Cerebellar cortex (tissue), 1 donor: ENCODE measurements at regions not wholly inside any gene's neighbourhood (a gene's known extent, or its start where the extent isn't known, plus 50 kb on each side); places are given as distances from the start of the nearest gene placed in this dataset.
"Not testable (repeated sequence)": the region's sequence is repeated elsewhere in the genome, so short reads cannot be mapped to it uniquely, and the experiment has no call there.

Experiments
- DNase-seq: peaks from one replicate; pipeline ENCODE4 v3.0.0-alpha.2; 2015; ENCODE audit warnings: low spot score

DNA sequence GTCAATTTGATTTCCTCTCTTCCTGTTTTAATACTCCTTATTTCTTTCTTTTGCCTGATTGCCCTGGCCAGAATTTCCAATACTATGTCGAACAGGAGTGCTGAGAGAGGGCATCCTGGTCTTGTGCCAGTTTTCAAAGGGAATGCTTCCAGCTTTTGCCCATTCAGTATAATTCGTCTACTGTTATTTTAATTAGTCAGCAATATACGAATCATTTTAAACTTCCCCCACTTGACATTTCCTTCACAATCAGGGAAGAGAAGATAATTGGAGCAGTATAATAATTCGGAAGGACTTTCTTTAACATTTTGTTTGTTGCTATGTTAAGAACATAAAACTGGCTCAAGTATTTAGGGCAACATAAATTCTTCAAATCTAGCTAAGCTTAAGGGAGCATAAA is 860.3 kb upstream of the SLC35B3 start:
- no peak for DNase-seq

DNA sequence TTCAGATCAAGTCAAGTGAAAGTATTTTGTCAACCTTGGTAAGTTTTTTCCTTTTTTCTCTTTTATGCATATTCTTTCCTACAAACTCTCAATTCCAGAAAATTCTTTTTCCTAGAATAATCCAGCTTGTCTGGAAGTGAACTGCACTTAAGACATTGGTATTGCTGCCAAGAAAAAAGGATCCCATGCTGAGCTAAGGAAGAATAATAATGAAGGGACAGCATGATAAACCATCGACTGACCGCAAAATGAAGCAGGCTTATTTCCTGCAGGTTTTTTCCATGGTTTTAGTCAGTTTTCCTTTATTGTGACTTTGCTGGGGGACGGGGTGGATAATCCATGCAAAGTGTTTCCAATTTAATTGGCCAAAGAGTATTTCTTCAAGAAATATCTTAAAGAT is 857.6 kb upstream of the SLC35B3 start:
- no peak for DNase-seq

DNA sequence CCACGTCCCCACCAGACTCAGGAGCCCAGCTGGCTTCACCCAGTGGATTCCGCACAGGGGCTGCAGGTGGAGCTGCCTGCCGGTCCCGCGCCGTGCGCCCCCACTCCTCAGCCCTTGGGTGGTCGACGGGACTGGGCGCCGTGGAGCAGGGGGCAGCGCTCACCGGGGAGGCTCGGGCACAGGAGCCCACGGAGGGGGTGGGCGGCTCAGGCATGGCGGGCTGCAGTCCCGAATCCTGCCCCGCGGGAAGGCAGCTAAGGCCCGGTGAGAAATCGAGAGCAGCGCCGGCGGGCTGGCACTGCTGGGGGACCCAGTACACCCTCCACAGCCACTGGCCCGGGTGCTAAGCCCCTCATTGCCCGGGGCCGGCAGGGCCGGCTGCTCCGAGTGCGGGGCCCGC is 855.0 kb upstream of the SLC35B3 start:
- DNase-seq: not testable (repeated sequence)

DNA sequence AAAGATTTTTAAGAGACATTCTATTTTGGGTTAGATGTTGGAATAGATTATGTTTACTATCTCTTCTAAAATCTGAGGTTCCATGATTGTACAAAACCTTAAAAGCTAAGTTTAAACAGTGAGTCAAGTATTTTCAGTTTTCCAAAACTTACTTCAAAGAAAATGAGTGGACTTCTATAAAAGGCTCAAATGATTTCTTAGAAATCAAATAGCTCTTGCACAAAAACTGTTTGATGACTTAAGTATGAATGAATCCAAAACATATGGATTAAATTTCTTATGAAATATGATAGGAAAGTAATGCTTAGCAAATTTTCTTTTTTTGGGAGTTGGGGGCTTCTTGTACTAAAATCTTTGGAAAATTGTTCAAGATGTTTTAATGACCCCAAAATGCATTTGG is 837.3 kb upstream of the SLC35B3 start:
- DNase-seq: no peak

GRCh38 chr6:9266741-9267140 is 831.4 kb upstream of the SLC35B3 start:
- DNase-seq: no peak

DNA sequence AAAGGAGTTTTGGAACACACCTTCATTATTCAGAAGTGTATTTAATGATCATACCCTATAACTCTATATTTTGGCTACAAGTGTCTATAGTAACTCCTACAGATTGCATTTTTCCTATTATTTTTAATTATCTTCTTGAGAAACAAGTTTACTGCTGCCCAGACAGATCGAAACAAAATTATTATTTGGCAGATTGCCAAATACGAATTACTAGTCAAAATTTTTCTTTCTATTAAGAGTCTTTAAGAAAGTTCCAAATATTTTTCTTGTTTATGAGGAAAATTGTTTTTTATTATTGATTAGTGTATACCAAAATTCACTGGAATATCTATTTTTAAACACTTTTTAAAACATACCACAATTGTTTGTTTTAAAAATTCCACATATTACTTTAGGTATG is 821.9 kb upstream of the SLC35B3 start:
- DNase-seq: no peak

- DNase-seq: no peak
These were observed 818.9 kb upstream of the SLC35B3 start for GRCh38 chr6:9254251-9254650.

DNA sequence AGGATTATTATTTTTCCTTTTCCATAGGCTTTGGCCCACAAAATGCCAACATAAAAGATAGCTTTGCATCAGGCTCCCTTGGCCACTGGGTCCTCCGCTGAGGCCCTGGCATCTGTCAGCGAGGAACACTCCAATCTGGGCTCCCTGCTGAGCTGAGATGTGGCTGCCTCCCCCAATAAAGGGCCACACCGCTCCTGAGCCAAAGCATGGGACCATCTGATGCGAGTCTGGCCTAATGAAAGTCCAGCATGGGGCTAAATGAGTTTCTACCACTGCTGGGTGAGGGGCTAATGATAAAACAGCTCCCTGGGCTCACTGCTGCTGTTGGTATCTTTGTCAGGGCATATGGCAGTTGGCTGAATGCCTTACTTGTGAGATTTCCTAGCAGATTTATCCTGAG is 817.5 kb upstream of the SLC35B3 start:
- DNase-seq: no peak

DNA sequence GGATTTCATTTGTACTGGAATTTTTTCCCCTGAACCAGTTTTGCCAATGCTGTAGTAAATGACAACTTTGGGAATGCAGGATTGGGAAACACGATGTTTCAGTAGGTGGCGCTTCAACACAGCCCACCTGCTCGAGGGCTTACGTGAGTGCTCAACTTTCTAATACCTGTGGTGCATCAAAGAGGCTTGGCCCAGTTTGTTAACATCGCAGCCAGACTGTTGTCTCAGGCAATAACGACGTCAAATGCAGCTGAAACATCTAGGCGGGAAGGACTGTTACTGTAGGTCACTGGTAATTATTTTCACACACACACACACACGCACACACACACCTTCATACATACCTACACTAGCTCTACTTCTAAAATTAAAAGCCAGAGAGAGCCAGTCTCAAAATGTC is 815.5 kb upstream of the SLC35B3 start:
- peak; percentile 19 for DNase-seq

DNA sequence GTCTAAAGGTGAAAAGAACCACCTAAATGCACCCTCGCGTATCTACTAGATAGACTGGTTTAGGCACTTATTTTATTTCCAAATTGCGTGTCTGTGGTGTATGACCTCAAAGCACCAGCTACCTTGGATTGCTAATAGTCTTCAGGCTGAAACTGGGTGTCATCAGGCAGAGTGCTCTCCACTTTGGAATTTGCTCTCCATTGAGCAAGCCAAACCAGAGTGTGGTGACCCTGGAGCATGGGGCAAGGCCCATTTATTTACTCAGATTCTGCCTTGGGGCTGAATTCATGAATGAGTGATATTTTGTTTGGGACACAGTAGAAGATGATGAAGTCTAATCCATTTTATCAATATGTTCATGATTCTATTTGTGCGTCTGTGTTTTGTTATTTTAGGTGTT is 812.8 kb upstream of the SLC35B3 start:
- DNase-seq: no peak

GRCh38 chr6:9240861-9241260 is 805.5 kb upstream of the SLC35B3 start:
- no peak for DNase-seq

DNA sequence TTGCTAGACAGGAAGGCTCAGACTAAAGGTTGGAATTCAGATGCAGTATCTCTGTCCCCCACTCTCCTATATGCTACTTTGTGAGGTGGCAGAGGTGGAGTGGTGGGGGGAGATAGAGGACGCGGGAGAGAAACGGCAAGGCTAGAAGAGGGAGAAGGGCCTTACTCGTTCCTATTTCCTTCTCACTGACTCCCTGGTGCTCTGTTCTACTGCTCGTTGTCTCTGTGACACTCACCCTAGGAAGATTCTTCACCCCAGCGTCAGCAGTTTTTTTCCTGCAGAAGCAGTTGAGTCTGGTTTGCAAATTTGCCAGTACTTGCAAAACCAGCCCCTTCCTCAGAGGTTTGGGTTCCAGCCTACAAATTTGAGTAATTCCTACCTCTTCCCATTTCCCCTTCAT is 801.1 kb upstream of the SLC35B3 start:
- no peak for DNase-seq

GRCh38 chr6:9233686-9234085 is 798.3 kb upstream of the SLC35B3 start:
- DNase-seq: no peak

- DNase-seq: no peak
These were observed 797.9 kb upstream of the SLC35B3 start for GRCh38 chr6:9233226-9233625.

DNA sequence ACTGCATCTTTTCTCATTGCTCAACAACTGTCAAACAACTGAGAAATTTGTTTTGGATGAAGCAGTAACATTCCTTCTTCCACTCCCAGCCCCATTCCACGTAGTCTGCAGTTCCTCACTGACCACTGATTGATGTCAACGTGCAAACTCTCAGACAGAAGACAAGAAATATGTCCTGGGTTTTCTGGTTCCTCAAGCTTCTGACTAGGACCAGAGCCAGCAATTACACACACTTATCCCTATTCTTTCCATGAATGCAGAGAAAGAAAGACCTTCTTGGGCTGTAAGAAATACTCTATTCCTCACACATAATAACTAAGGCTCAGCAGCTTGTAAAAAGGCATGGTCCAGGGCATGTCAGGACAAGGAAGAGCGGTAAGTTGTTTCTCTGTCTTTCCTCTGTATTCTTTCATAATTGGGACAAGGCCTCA is 790.1 kb upstream of the SLC35B3 start:
- DNase-seq: no peak

DNA sequence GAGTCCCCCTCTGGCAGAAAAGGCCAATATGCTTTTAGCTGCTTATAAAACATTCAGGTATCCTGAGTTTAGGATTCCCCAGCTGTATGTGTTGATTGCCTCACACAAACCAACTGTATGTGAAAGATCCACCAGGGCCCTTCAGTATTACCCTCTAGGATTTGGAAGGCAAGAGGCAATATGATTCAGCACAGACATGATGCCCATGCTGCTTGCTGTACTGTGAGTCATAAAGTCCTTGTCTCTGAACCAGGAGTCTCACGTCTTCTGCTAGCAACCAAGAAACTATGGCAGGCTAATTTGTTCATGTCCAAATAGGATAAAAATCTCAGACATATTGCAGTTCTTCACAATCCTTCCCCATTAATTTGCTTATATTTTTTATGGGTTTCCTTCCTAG is 789.2 kb upstream of the SLC35B3 start:
- no peak for DNase-seq

DNA sequence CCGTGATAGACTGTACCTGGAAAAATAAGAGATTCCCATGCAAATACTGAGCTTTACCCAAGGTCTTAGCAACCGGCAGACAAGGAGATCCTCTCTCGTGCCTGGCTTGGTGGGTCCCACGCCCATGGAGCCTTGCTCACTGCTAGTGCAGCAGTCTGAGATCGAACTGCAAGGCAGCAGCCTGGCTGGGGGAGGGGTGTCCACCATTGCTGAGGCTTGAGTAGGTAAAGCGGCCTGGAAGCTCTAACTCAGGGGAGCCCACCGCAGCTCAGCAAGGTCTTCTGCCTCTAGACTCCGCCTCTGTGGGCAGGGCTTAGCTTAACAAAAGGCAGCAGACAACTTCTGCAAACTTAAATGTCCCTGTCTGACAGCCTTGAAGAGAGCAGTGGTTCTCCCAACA is 778.4 kb upstream of the SLC35B3 start:
- not testable (repeated sequence) for DNase-seq

GRCh38 chr6:9208966-9209365 is 773.6 kb upstream of the SLC35B3 start:
- no peak for DNase-seq

DNA sequence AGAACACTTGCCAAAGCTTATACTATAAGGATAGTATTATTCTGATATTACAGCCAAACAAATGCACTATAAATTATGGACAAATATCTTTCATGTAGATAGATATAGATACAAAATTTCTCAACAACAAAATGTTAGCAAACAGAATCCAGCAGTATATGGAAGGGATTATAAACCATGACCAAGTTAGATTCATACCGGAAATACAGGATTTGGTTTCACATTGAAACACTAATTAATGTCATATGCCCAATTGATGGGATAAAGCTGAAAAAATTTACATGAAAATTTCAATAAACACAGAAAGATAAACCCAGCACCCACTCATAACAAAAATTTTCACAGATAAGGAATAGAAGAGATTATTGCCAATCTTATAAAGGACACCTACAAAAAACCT is 770.3 kb upstream of the SLC35B3 start:
- DNase-seq: no peak

DNA sequence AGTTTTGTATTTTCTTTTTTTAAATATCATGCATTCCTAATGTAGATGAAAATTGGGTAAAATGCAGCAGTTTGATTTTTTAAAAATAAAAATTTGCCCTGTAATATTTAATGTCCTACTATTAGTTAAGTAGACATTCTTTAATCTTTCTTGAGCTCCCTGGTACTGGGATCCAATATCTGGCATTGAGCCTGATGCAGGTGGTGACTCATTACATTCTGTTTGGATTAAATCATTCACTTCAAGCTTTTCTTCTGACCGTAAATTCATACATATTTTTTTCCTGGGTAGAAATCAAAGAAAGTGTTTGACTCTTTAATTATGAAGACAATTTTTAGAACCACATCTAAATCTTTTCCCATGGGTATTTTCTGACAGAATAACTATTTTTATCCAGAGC is 768.8 kb upstream of the SLC35B3 start:
- no peak for DNase-seq

- no peak for DNase-seq
These were observed 765.4 kb upstream of the SLC35B3 start for GRCh38 chr6:9200712-9201111.

DNA sequence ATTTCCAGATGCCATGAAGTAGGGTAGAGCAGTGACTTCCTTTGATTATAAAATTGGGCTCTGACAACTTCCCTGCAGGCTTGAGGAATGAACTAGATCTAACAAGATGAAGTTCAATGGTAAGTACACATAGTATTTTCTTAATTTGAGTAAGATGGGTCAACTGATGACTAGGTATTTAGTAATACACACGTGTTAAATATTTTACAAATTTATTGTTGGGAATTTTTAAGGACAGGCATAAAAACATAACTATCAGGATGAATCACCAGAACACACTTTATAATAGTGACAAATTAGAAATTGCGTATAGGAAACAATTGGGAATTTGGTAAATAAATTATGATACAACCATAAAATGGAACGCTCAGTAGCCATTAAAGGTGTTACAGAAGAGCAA is 762.4 kb upstream of the SLC35B3 start:
- no peak for DNase-seq

GRCh38 chr6:9195322-9195721 is 760.0 kb upstream of the SLC35B3 start:
- no peak for DNase-seq

DNA sequence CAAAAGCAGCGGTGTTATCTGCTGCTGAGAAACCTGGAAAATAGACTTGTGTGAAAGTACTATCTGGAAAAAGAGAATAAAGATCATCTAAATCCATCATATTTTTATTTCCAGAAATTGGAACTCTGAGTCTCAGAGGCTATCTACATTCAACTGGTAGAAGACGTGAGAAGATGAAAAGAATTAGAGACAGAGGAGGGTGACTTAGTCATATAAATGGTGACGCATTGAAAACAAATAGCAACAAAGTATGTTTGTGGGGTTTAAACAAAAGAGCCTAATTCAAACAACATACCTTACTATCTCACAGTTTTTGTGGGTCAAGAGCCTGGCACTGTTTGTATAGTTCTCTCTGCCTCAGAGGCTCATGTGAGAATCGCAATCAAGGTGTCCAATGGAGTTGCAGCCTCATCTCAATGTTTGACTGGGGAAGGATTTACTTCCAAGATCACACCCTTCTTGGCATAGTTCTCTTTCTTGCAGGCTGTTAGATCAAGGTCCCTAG is 757.1 kb upstream of the SLC35B3 start:
- no peak for DNase-seq

DNA sequence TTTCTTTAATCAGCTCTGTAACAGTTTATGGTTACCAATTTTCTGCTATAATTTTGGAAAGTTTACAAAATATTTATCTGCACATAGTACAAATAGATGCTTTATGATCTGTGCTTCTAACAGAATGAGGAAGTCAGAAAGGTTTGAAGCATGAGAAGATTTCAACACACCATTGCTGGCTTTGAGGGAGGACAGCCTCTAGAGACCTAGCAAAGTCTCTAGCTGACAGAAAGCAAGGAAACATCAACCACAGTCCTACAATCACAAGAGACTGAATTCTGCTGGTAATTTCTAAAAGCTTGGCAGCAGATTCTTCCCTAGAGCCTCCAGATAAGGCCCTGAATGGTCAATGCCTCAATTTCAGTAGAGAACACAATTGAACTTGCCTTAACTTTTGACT is 750.8 kb upstream of the SLC35B3 start:
- DNase-seq: no peak
